SK-N-SH (cell line): ENCODE measurements at regions not wholly inside any gene's neighbourhood (a gene's known extent, or its start where the extent isn't known, plus 50 kb on each side); places are given as distances from the start of the nearest gene placed in this dataset.

ENCODE experiments used
- CTCF ChIA-PET: fragments of 300-600, 350-600 bp; formaldehyde crosslinking; extraction: SDS; loops from one replicate; lab custom pipeline; 2021; lab: Yijun Ruan, JAX
- POLR2A ChIA-PET: fragments of 350-600 bp; sonication (Branson Sonifier 250); formaldehyde crosslinking; extraction: SDS; loops from one replicate; lab custom pipeline; 2020; ENCODE audit warnings: antibody characterized with exemption, inconsistent platforms; lab: Yijun Ruan, JAX
- DNase-seq: peaks from one replicate; pipeline ENCODE4 v3.0.0; 2012
- H2AFZ ChIP-seq: fragments of 200-600 bp; sonication (generic); 2 replicates; pipeline ENCODE4 v1.8.1; 2016; ENCODE audit warnings: antibody characterized with exemption, mild to moderate bottlenecking, low read depth
- H3F3A ChIP-seq: fragments of 200-600 bp; sonication (generic); replicated peaks from 2 replicates; pipeline ENCODE3; 2016; ENCODE audit warnings: antibody characterized with exemption, mild to moderate bottlenecking; ENCODE audit not compliant: insufficient read depth
- H3K27ac ChIP-seq, 2 experiments: fragments of 200-500 bp in 1 of 2; fragments of 200-600 bp in 1 of 2; sonication (Bioruptor generic) in 1 of 2; sonication (generic), shearing (Covaris generic) in 1 of 2; 2 replicates each; pipeline versions ENCODE4 v1.5.1 to v1.6.1; 2014 to 2016; ENCODE audit warnings: low read depth in 2 of 2, inconsistent platforms in 1 of 2, low read length in 1 of 2, mild to moderate bottlenecking in 1 of 2, mixed read lengths in 1 of 2
- H3K27me3 ChIP-seq: fragments of 200-600 bp; sonication (generic), shearing (Covaris generic); 2 replicates; pipeline ENCODE4 v1.6.1; 2016; ENCODE audit warnings: mixed run types; ENCODE audit not compliant: insufficient read depth
- H3K36me3 ChIP-seq, 2 experiments: fragments of 200-500 bp in 1 of 2; fragments of 200-600 bp in 1 of 2; sonication (Bioruptor generic) in 1 of 2; sonication (generic) in 1 of 2; replicated peaks in 1 of 2; 2 replicates each; pipeline versions ENCODE3 to v1.5.1; 2014 to 2016; ENCODE audit warnings: low read length in 1 of 2, mild to moderate bottlenecking in 1 of 2; ENCODE audit not compliant: insufficient read depth in 2 of 2, control insufficient read depth in 1 of 2
- H3K4me1 ChIP-seq, 2 experiments: fragments of 200-500 bp in 1 of 2; fragments of 200-600 bp in 1 of 2; sonication (Bioruptor generic) in 1 of 2; sonication (generic), shearing (Covaris generic) in 1 of 2; 2 replicates each; pipeline versions ENCODE4 v1.5.1 to v1.6.1; 2014 to 2016; ENCODE audit warnings: low read depth in 1 of 2, low read length in 1 of 2, mixed run types in 1 of 2; ENCODE audit not compliant: insufficient read depth in 2 of 2, control insufficient read depth in 1 of 2
- H3K4me2 ChIP-seq: fragments of 200-600 bp; sonication (generic), shearing (Covaris generic); 2 replicates; pipeline ENCODE4 v1.6.1; 2017; ENCODE audit warnings: mixed run types
- H3K4me3 ChIP-seq, 2 experiments: fragments of 200-500 bp in 1 of 2; fragments of 200-600 bp in 1 of 2; sonication (Bioruptor generic) in 1 of 2; sonication (generic), shearing (Covaris generic) in 1 of 2; 2 replicates each; pipeline versions ENCODE4 v1.5.1 to v1.8.1; 2014 to 2016; ENCODE audit warnings: low read depth in 2 of 2, inconsistent platforms in 1 of 2, low read length in 1 of 2, mild to moderate bottlenecking in 1 of 2, mixed read lengths in 1 of 2, moderate library complexity in 1 of 2
- H3K79me2 ChIP-seq: fragments of 200-600 bp; sonication (generic); 2 replicates; pipeline ENCODE4 v1.8.1; 2017; ENCODE audit warnings: mild to moderate bottlenecking; ENCODE audit not compliant: insufficient read depth
- H3K9ac ChIP-seq: fragments of 200-600 bp; sonication (generic); 2 replicates; pipeline ENCODE4 v1.6.1; 2017; ENCODE audit warnings: mixed run types
- H3K9me2 ChIP-seq: fragments of 200-600 bp; sonication (generic); 2 replicates; pipeline ENCODE4 v1.6.1; 2017; ENCODE audit warnings: mixed run types
- H3K9me3 ChIP-seq: fragments of 200-600 bp; sonication (generic); 2 replicates; pipeline ENCODE4 v1.6.1; 2017; ENCODE audit warnings: mixed run types, mild to moderate bottlenecking, moderate library complexity
- H4K20me1 ChIP-seq: fragments of 200-600 bp; sonication (generic); 2 replicates; pipeline ENCODE4 v1.6.1; 2017; ENCODE audit warnings: mild to moderate bottlenecking, mixed run types; ENCODE audit not compliant: insufficient read depth
- CHD2 ChIP-seq: fragments of 150-350 bp; IDR thresholded peaks from 2 replicates; pipeline ENCODE4 v1.6.1; 2018; ENCODE audit warnings: low read length; ENCODE audit not compliant: partially characterized antibody
- CTCF ChIP-seq: fragments of 200-600 bp; sonication (generic); IDR thresholded peaks from 2 replicates; pipeline ENCODE4 v1.6.1; 2017; ENCODE audit warnings: antibody characterized with exemption, mild to moderate bottlenecking, moderate library complexity
- ELF1 ChIP-seq: IDR thresholded peaks from 2 replicates; pipeline ENCODE4 v1.4.0; 2012
- EZH2phosphoT487 ChIP-seq: fragments of 200-600 bp; sonication (generic); IDR thresholded peaks from 2 replicates; pipeline ENCODE4 v1.6.1; 2017; ENCODE audit warnings: low read depth, mixed run types, mild to moderate bottlenecking, antibody characterized with exemption, moderate library complexity, borderline replicate concordance
- FOSL2 ChIP-seq: IDR thresholded peaks from 2 replicates; pipeline ENCODE4 v1.4.0; 2012; ENCODE audit warnings: low read depth, mild to moderate bottlenecking, moderate library complexity, borderline replicate concordance
- FOXJ3 ChIP-seq: sonication (generic); formaldehyde crosslinking; IDR thresholded peaks from 2 replicates; pipeline ENCODE4 v1.5.1; 2020; ENCODE audit warnings: mild to moderate bottlenecking, missing genetic modification reagents
- GABPA ChIP-seq: IDR thresholded peaks from 2 replicates; pipeline ENCODE4 v1.4.0; 2012; ENCODE audit warnings: low read depth, mild to moderate bottlenecking
- JUND ChIP-seq: IDR thresholded peaks from 2 replicates; pipeline ENCODE4 v1.4.0; 2012
- MAX ChIP-seq: IDR thresholded peaks from 2 replicates; pipeline ENCODE4 v1.4.0; 2012; ENCODE audit warnings: low read depth
- MEF2A ChIP-seq: IDR thresholded peaks from 2 replicates; pipeline ENCODE4 v1.4.0; 2012; ENCODE audit warnings: low read depth, borderline replicate concordance
- MXI1 ChIP-seq: IDR thresholded peaks from 2 replicates; pipeline ENCODE4 v1.6.1; 2012; ENCODE audit warnings: mild to moderate bottlenecking, low read depth, low read length, improper control_type of control experiment
- NFIC ChIP-seq: IDR thresholded peaks from 2 replicates; pipeline ENCODE4 v1.4.0; 2012; ENCODE audit warnings: borderline replicate concordance
- NRF1 ChIP-seq: IDR thresholded peaks from 2 replicates; pipeline ENCODE4 v1.6.1; 2012; ENCODE audit warnings: low read depth, mild to moderate bottlenecking, low read length
- PBX3 ChIP-seq: IDR thresholded peaks from 2 replicates; pipeline ENCODE4; 2012
- POLR2AphosphoS5 ChIP-seq: IDR thresholded peaks from 2 replicates; pipeline ENCODE4 v1.6.1; 2012; ENCODE audit warnings: low read depth, low read length
- RCOR1 ChIP-seq: fragments of 150-350 bp; IDR thresholded peaks from 2 replicates; pipeline ENCODE4 v1.6.1; 2017; ENCODE audit warnings: antibody characterized with exemption, low read length
- REST ChIP-seq: IDR thresholded peaks from 2 replicates; pipeline ENCODE4 v1.6.1; 2012; ENCODE audit warnings: mild to moderate bottlenecking, low read depth, low read length, moderate library complexity
- SIN3A ChIP-seq: IDR thresholded peaks from 2 replicates; pipeline ENCODE4 v1.6.1; 2012; ENCODE audit warnings: low read depth, mild to moderate bottlenecking, low read length, moderate library complexity, borderline replicate concordance
- SMC3 ChIP-seq: IDR thresholded peaks from 2 replicates; pipeline ENCODE4 v1.6.1; 2012; ENCODE audit warnings: low read depth, low read length, improper control_type of control experiment
- TCF12 ChIP-seq: IDR thresholded peaks from 2 replicates; pipeline ENCODE4 v1.4.0; 2012
- USF1 ChIP-seq: IDR thresholded peaks from 2 replicates; pipeline ENCODE4 v1.4.0; 2012; ENCODE audit warnings: low read depth, borderline replicate concordance
- WGBS: methylation state at CpG from one replicate; pipeline ENCODE4 v1.1.6; 2017; ENCODE audit warnings: low lambda C conversion rate; 5-methylcytosine and 5-hydroxymethylcytosine counted together

GRCh38 chr7:16944936-16945335 is 63.2 kb upstream of the AGR3 start:
- no peak overlapping the region for H3K4me2 ChIP-seq
- H3K27ac ChIP-seq: no peak overlapping the region
- no peak for DNase-seq
- H3K36me3 ChIP-seq: no peaks in the 10 kb centered on the region
- H3K4me3 ChIP-seq: no peak overlapping the region
- ChIA-PET CTCF (no interaction called here), POLR2A (no interaction called here)
- H3F3A ChIP-seq: no peaks in the 10 kb centered on the region
- WGBS: 7% methylated on average over 1 of the region's 1 CpG
- no peaks in the 10 kb centered on the region for H3K9me2 ChIP-seq
- H2AFZ ChIP-seq: no peak overlapping the region
- no peak overlapping the region for H3K9ac ChIP-seq
- no peaks in the 10 kb centered on the region; a peak in 1 of 4 replicates for H3K4me1 ChIP-seq
- H3K27me3 ChIP-seq: no peaks in the 10 kb centered on the region; the same call in 1 of the 2 replicates
- no peaks in the 10 kb centered on the region for H4K20me1 ChIP-seq
- H3K79me2 ChIP-seq: no peaks in the 10 kb centered on the region
- TF ChIP-seq USF1: no peak
- TF ChIP-seq NFIC: no peak
- TF ChIP-seq FOSL2: no peak
- no peak for TF ChIP-seq GABPA
- no peak for TF ChIP-seq RCOR1
- TF ChIP-seq PBX3: no peak
- TF ChIP-seq CTCF: no peak
- TF ChIP-seq POLR2AphosphoS5: no peak
- TF ChIP-seq MXI1: no peak
- no peak for TF ChIP-seq FOXJ3
- TF ChIP-seq TCF12: no peak
- no peak for TF ChIP-seq MEF2A
- no peak for TF ChIP-seq EZH2phosphoT487
- TF ChIP-seq JUND: no peak
- TF ChIP-seq SMC3: no peak
- TF ChIP-seq MAX: no peak
- H3K9me3 ChIP-seq: no peaks in the 10 kb centered on the region

- H3K4me1 ChIP-seq: no peaks in the 10 kb centered on the region; a peak in 1 of 4 replicates
- ChIA-PET CTCF (no interaction called here), POLR2A (no interaction called here)
- H3K9me2 ChIP-seq: no peaks in the 10 kb centered on the region
- no peak overlapping the region for H3K27ac ChIP-seq
- DNase-seq: no peak
- no peaks in the 10 kb centered on the region for H4K20me1 ChIP-seq
- H2AFZ ChIP-seq: no peak overlapping the region
- H3K27me3 ChIP-seq: no peaks in the 10 kb centered on the region
- no peaks in the 10 kb centered on the region for H3K9me3 ChIP-seq
- H3F3A ChIP-seq: no peaks in the 10 kb centered on the region
- no peaks in the 10 kb centered on the region for H3K79me2 ChIP-seq
- no peaks in the 10 kb centered on the region for H3K36me3 ChIP-seq
- no peak overlapping the region for H3K4me3 ChIP-seq
- no peak overlapping the region for H3K4me2 ChIP-seq
- WGBS: 9% methylated on average over 5 of the region's 5 CpGs
- H3K9ac ChIP-seq: no peak overlapping the region
- no peak for TF ChIP-seq NRF1
- TF ChIP-seq EZH2phosphoT487: no peak
- TF ChIP-seq TCF12: no peak
- TF ChIP-seq ELF1: no peak
- no peak for TF ChIP-seq SIN3A
- TF ChIP-seq FOXJ3: no peak
- TF ChIP-seq REST: no peak
- TF ChIP-seq MEF2A: no peak
- TF ChIP-seq CTCF: no peak
- no peak for TF ChIP-seq CHD2
These were observed 63.6 kb upstream of the AGR3 start for GRCh38 chr7:16945372-16945771.
